HUES6 (cell line): ENCODE measurements at regions not wholly inside any gene's neighbourhood (a gene's known extent, or its start where the extent isn't known, plus 50 kb on each side); places are given as distances from the start of the nearest gene placed in this dataset.

Experiments
- H3K27ac ChIP-seq: 2 replicates; pipeline ENCODE4 v1.7.0; 2013; ENCODE audit warnings: low read depth, mild to moderate bottlenecking, low read length, inconsistent platforms
- H3K27me3 ChIP-seq: 2 replicates; pipeline ENCODE4 v1.6.1; 2013; ENCODE audit warnings: low read length; ENCODE audit not compliant: control insufficient read depth, insufficient read depth
- H3K36me3 ChIP-seq: 2 replicates; pipeline ENCODE4 v1.6.1; 2013; ENCODE audit warnings: low read length; ENCODE audit not compliant: control insufficient read depth, insufficient read depth
- H3K4me1 ChIP-seq: 2 replicates; pipeline ENCODE4 v1.6.1; 2013; ENCODE audit warnings: low read length; ENCODE audit not compliant: control insufficient read depth, insufficient read depth
- H3K4me3 ChIP-seq: 2 replicates; pipeline ENCODE4 v1.5.1; 2013; ENCODE audit warnings: low read depth, low read length
- H3K9ac ChIP-seq: one replicate; pipeline ENCODE4 v1.6.1; 2013; ENCODE audit warnings: mild to moderate bottlenecking, low read length
- H3K9me3 ChIP-seq: 2 replicates; pipeline ENCODE4 v1.6.1; 2013; ENCODE audit warnings: low read depth, low read length; ENCODE audit not compliant: control insufficient read depth, insufficient read depth

GRCh38 chr4:54924891-54925290, 200.5 kb downstream of the KDR start:
- Histone ChIP-seq H3K9ac (no peak overlapping the region), H3K4me1 (no peaks in the 10 kb centered on the region), H3K27me3 (no peaks in the 10 kb centered on the region), H3K9me3 (peaks cover 15% of the 10 kb centered on the region), H3K4me3 (no peak overlapping the region), H3K36me3 (no peaks in the 10 kb centered on the region), H3K27ac (no peak overlapping the region)

GRCh38 chr4:54915276-54915675, 210.1 kb downstream of the KDR start:
- Histone ChIP-seq H3K9me3 (no peaks in the 10 kb centered on the region), H3K27ac (no peak overlapping the region), H3K4me3 (no peak overlapping the region), H3K27me3 (no peaks in the 10 kb centered on the region), H3K4me1 (peaks cover 19% of the 10 kb centered on the region), H3K36me3 (no peaks in the 10 kb centered on the region), H3K9ac (no peak overlapping the region)

DNA sequence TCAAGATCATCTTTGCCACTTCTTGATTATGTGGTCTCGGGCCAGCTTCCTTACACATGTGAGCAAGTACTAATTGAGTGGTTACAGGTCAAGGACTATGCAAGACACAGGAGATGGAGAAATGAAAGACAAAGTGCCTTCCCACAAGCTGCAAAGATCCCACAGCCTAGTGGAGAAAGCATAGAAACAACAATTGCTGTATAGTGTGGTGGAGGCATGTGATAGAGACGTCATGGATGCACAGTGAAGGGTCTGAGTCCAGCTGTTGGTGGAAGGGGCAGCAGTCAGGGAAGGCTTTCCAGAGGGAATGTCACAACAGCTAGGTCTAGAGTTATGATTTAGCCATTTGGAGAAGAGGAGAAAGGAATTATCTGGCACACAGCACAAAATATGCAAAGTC, 210.6 kb downstream of the KDR start:
- Histone ChIP-seq H3K9me3 (no peaks in the 10 kb centered on the region), H3K36me3 (no peaks in the 10 kb centered on the region), H3K9ac (no peak overlapping the region), H3K27me3 (no peaks in the 10 kb centered on the region), H3K4me1 (peaks cover 19% of the 10 kb centered on the region), H3K27ac (no peak overlapping the region), H3K4me3 (no peak overlapping the region)

GRCh38 chr4:54913751-54914526, 211.5 kb downstream of the KDR start:
- H3K4me1 ChIP-seq: peaks cover 19% of the 10 kb centered on the region

DNA sequence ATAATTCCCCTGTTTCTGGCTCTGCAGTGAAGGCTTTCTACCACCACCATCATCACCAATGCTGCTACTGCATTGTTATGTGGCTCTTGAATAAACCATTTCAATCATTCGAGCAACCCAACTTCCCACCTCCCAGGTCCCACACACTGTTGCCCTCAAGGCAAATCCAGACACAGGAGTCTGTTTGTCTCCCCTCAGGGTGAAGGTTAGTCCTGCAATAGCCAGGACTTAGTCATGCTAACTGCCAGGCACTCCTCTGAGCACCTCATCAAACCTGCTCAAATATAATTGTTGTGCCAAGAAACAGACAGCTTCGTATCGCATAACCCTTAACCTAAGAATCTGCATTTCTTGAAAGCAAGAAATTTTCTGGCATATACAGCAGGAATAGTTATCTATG, 213.2 kb downstream of the KDR start:
- Histone ChIP-seq H3K27me3 (no peaks in the 10 kb centered on the region), H3K27ac (no peak overlapping the region), H3K4me3 (no peak overlapping the region), H3K4me1 (peaks cover 19% of the 10 kb centered on the region), H3K36me3 (no peaks in the 10 kb centered on the region), H3K9ac (no peak overlapping the region), H3K9me3 (peaks cover 6% of the 10 kb centered on the region)

More at GRCh38 chr4:54913751-54914526, 211.5 kb downstream of the KDR start:
- no peak overlapping the region for H3K27ac ChIP-seq
- no peaks in the 10 kb centered on the region for H3K9me3 ChIP-seq
- no peak overlapping the region for H3K9ac ChIP-seq
- no peaks in the 10 kb centered on the region for H3K36me3 ChIP-seq
- no peaks in the 10 kb centered on the region for H3K27me3 ChIP-seq
- H3K4me3 ChIP-seq: no peak overlapping the region

- H3K27me3 ChIP-seq: no peaks in the 10 kb centered on the region
- peaks cover 19% of the 10 kb centered on the region for H3K4me1 ChIP-seq
- no peak overlapping the region for H3K4me3 ChIP-seq
- H3K27ac ChIP-seq: no peak overlapping the region
- H3K9ac ChIP-seq: no peak overlapping the region
- no peaks in the 10 kb centered on the region for H3K36me3 ChIP-seq
- peaks cover 6% of the 10 kb centered on the region for H3K9me3 ChIP-seq
These were observed 215.4 kb downstream of the KDR start for GRCh38 chr4:54909961-54910360.

GRCh38 chr4:54908763-54909162, 216.6 kb downstream of the KDR start:
- peaks cover 17% of the 10 kb centered on the region for H3K4me1 ChIP-seq
- H3K9me3 ChIP-seq: peaks cover 6% of the 10 kb centered on the region
- H3K9ac ChIP-seq: no peak overlapping the region
- H3K36me3 ChIP-seq: no peaks in the 10 kb centered on the region
- H3K27ac ChIP-seq: no peak overlapping the region
- H3K4me3 ChIP-seq: no peak overlapping the region
- H3K27me3 ChIP-seq: no peaks in the 10 kb centered on the region

- H3K9me3 ChIP-seq: peaks cover 6% of the 10 kb centered on the region
These were observed 220.4 kb downstream of the KDR start for GRCh38 chr4:54904953-54905352.

DNA sequence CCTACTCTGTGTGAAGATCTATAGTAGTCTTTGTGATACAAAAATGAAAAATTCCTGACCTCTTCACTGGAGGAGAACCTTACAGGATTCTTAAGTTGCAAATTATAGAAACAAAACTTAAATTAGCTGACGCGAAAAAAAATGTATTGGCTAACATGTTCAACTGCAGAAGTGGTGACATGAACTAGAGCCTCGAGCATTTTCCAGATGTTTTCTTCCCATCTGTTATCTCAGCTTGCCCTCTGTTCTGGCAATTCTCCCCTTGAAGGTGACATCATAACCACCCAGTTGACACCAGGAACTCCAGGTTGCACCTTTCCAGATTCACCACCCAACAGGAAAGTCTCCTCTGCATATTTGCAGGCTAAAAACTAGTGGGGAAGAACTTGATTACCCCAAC, 222.4 kb downstream of the KDR start:
- H3K36me3 ChIP-seq: no peaks in the 10 kb centered on the region
- peaks cover 6% of the 10 kb centered on the region for H3K9me3 ChIP-seq
- H3K27ac ChIP-seq: no peak overlapping the region
- no peaks in the 10 kb centered on the region for H3K27me3 ChIP-seq
- no peaks in the 10 kb centered on the region for H3K4me1 ChIP-seq
- H3K4me3 ChIP-seq: no peak overlapping the region
- no peak overlapping the region for H3K9ac ChIP-seq

More at GRCh38 chr4:54904953-54905352, 220.4 kb downstream of the KDR start:
- no peak overlapping the region for H3K9ac ChIP-seq
- no peak overlapping the region for H3K4me3 ChIP-seq
- no peaks in the 10 kb centered on the region for H3K4me1 ChIP-seq
- H3K27me3 ChIP-seq: no peaks in the 10 kb centered on the region
- H3K36me3 ChIP-seq: no peaks in the 10 kb centered on the region
- H3K27ac ChIP-seq: no peak overlapping the region

DNA sequence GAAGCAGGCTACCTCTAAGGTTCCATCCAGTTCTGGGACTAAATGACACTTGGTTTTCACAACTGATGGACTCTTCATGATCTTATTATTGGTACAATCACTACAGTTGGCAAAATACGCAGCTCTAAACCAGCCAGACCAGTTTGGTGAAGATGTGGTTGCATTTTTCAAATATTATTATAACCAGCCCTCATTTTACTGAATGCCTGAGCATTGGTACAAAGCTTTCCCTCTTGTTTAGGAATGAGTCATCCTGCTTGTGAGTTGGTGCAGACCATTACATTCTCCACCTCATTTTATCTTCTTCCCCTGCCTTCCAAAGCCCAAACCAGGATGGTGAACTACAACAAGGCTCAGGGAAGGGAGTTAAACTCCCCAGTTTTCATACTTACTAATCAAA, 223.1 kb downstream of the KDR start:
- Histone ChIP-seq H3K36me3 (no peaks in the 10 kb centered on the region), H3K4me3 (no peak overlapping the region), H3K27ac (no peak overlapping the region), H3K27me3 (no peaks in the 10 kb centered on the region), H3K4me1 (no peaks in the 10 kb centered on the region), H3K9me3 (no peaks in the 10 kb centered on the region), H3K9ac (no peak overlapping the region)

DNA sequence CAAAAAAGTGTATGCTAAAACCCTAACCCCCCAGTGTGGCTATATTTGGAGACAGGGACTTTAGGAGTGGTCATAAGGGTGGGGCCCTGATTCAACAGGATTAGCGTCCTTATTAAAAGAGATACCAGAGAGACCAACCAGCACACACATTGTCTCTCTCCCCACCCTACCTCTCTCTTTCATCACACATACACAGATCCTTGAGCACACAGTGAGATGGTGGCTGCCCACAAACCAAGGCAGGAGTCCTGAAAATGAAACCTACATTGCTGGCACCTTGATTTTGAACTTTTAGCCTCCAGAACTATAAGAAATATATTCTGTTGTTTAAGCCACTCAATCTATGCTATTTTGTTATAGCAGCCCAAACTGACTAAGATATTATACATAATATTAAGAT, 224.2 kb downstream of the KDR start:
- no peak overlapping the region for H3K4me3 ChIP-seq
- H3K4me1 ChIP-seq: no peaks in the 10 kb centered on the region
- no peaks in the 10 kb centered on the region for H3K27me3 ChIP-seq
- no peak overlapping the region for H3K9ac ChIP-seq
- H3K9me3 ChIP-seq: no peaks in the 10 kb centered on the region
- no peaks in the 10 kb centered on the region for H3K36me3 ChIP-seq
- H3K27ac ChIP-seq: no peak overlapping the region
